Colonic mucosa (tissue), 4 donors: ENCODE measurements at regions not wholly inside any gene's neighbourhood (a gene's known extent, or its start where the extent isn't known, plus 50 kb on each side); places are given as distances from the start of the nearest gene placed in this dataset.
"Not testable (repeated sequence)": the region's sequence is repeated elsewhere in the genome, so short reads cannot be mapped to it uniquely, and the experiment has no call there.

Source experiments
- DNase-seq: peaks from one replicate; pipeline ENCODE4 v3.0.0-alpha.2; 2020
- H3K27ac ChIP-seq: fragments of 200-600 bp; one replicate; pipeline ENCODE4 v1.8.0; 2021
- H3K27me3 ChIP-seq: fragments of 200-600 bp; one replicate; pipeline ENCODE4 v1.8.0; 2021
- H3K36me3 ChIP-seq: fragments of 200-600 bp; one replicate; pipeline ENCODE4 v1.8.0; 2021
- H3K4me1 ChIP-seq: fragments of 200-600 bp; one replicate; pipeline ENCODE4 v1.8.0; 2021; ENCODE audit warnings: mild to moderate bottlenecking
- H3K4me3 ChIP-seq: fragments of 200-600 bp; one replicate; pipeline ENCODE4 v1.8.0; 2021
- H3K9ac ChIP-seq, 2 donors: one replicate each; pipeline ENCODE4 v1.7.0; 2013; ENCODE audit warnings: control low read depth in 2 of 2, low read depth in 2 of 2, low read length in 2 of 2
- H3K9me3 ChIP-seq: fragments of 200-600 bp; one replicate; pipeline ENCODE4 v1.8.0; 2021
- CTCF ChIP-seq: fragments of 200-600 bp; IDR thresholded peaks from one replicate; pipeline ENCODE4 v1.8.0; 2022; ENCODE audit warnings: antibody characterized with exemption, mild to moderate bottlenecking
- intact Hi-C: fragments of 100-400 bp; cut with DNase I; formaldehyde crosslinking; loops from one replicate; pipeline ENCODE4 v1.14.1; 2022
- donor health status: healthy.
- donor health status: DM: no; HTN: no; CAD: no.
- donor health status: DM: no; HTN: no; CAD: no.

- H3K9me3 ChIP-seq, H3K4me3 ChIP-seq, H3K9ac ChIP-seq, H3K27me3 ChIP-seq, H3K36me3 ChIP-seq, H3K27ac ChIP-seq, intact Hi-C loops, DNase-seq, H3K4me1 ChIP-seq: not testable (repeated sequence)
These were observed 56.1 kb downstream of the ZNF22 start for GRCh38 chr10:45056806-45057205.

- intact Hi-C loops = no loop called here
These were observed 57.9 kb downstream of the ZNF22 start for GRCh38 chr10:45058580-45058979.

GRCh38 chr10:45058992-45059561 is 58.4 kb downstream of the ZNF22 start:
- TF ChIP-seq CTCF = no peak
- intact Hi-C loops = no loop called here
- no peaks in the 10 kb centered on the region for H3K4me1 ChIP-seq
- DNase-seq = no peak
- no peak overlapping the region for H3K27ac ChIP-seq
- H3K9me3 ChIP-seq = no peaks in the 10 kb centered on the region
- no peaks in the 10 kb centered on the region for H3K27me3 ChIP-seq
- no peak overlapping the region for H3K9ac ChIP-seq
- no peaks in the 10 kb centered on the region for H3K36me3 ChIP-seq
- H3K4me3 ChIP-seq = no peak overlapping the region

More at GRCh38 chr10:45058580-45058979, 57.9 kb downstream of the ZNF22 start:
- Histone ChIP-seq H3K4me1 (no peaks in the 10 kb centered on the region), H3K9me3 (no peaks in the 10 kb centered on the region), H3K36me3 (no peaks in the 10 kb centered on the region), H3K4me3 (no peak overlapping the region), H3K27me3 (no peaks in the 10 kb centered on the region), H3K9ac (no peak overlapping the region), H3K27ac (no peak overlapping the region)
- no peak for DNase-seq
- TF ChIP-seq CTCF = no peak

GRCh38 chr10:45059632-45060031 is 58.9 kb downstream of the ZNF22 start:
- intact Hi-C loops = no loop called here
- Histone ChIP-seq H3K9ac (no peak overlapping the region), H3K36me3 (no peaks in the 10 kb centered on the region), H3K9me3 (no peaks in the 10 kb centered on the region), H3K4me3 (no peak overlapping the region), H3K4me1 (no peaks in the 10 kb centered on the region), H3K27me3 (no peaks in the 10 kb centered on the region), H3K27ac (no peak overlapping the region)
- DNase-seq = no peak
- TF ChIP-seq CTCF = no peak

- Histone ChIP-seq H3K36me3 (no peaks in the 10 kb centered on the region), H3K4me3 (no peak overlapping the region), H3K27ac (no peak overlapping the region), H3K27me3 (no peaks in the 10 kb centered on the region), H3K9me3 (no peaks in the 10 kb centered on the region), H3K9ac (no peak overlapping the region), H3K4me1 (no peaks in the 10 kb centered on the region)
- DNase-seq = no peak
- TF ChIP-seq CTCF = no peak
- intact Hi-C loops = no loop called here
These were observed 61.3 kb downstream of the ZNF22 start for GRCh38 chr10:45061982-45062381.

- no peak overlapping the region for H3K9ac ChIP-seq
- no peaks in the 10 kb centered on the region for H3K36me3 ChIP-seq
- no peaks in the 10 kb centered on the region for H3K4me1 ChIP-seq
- no peak for DNase-seq
- no peak for TF ChIP-seq CTCF
- H3K9me3 ChIP-seq = no peaks in the 10 kb centered on the region
- no peaks in the 10 kb centered on the region for H3K27me3 ChIP-seq
- H3K27ac ChIP-seq = no peak overlapping the region
- intact Hi-C loops = no loop called here
- H3K4me3 ChIP-seq = no peak overlapping the region
These were observed 63.0 kb downstream of the ZNF22 start for GRCh38 chr10:45063591-45064231.
